Fibroblast of peridontal ligament (primary cell): ENCODE measurements at regions not wholly inside any gene's neighbourhood (a gene's known extent, or its start where the extent isn't known, plus 50 kb on each side); places are given as distances from the start of the nearest gene placed in this dataset.
A peak's percentile ranks its signal among the peaks of the same experiment; 100 is the strongest.
"Not testable (repeated sequence)": the region's sequence is repeated elsewhere in the genome, so short reads cannot be mapped to it uniquely, and the experiment has no call there.

Experiments
- DNase-seq: peaks from one replicate; pipeline ENCODE4 v3.0.0-alpha.2; 2010; ENCODE audit errors: extremely low read depth

GRCh38 chr7:120014301-120014700, 258.7 kb upstream of the KCND2 start:
- not testable (repeated sequence) for DNase-seq

DNA sequence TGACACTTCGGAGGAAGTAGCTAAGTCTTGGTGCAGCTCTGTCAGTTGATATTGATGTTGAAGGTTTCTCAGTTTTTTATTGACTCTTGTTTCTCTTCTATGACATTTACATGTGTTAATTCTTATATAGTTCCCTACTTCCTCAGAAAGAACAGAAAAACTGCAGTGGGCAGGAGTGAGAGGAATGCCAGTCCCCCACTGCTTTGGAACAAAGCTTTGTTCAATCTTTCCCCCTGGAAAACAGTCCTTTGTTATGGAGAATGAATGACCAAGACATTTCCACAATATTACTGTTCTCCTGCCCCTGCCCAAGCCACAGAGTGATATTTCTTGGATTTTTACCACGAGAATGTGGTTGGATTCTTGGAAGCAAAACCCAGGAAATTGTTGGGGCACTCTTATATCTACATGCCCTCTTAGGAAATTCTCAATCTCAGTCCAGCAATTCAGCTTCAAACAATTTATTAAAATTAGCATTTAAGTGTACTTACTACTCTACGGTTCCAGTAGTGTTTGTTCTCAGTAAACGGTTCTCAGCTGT, 258.0 kb upstream of the KCND2 start:
- DNase-seq, result peak; percentile 5

GRCh38 chr7:120021085-120021484, 251.9 kb upstream of the KCND2 start:
- no peak for DNase-seq

DNA sequence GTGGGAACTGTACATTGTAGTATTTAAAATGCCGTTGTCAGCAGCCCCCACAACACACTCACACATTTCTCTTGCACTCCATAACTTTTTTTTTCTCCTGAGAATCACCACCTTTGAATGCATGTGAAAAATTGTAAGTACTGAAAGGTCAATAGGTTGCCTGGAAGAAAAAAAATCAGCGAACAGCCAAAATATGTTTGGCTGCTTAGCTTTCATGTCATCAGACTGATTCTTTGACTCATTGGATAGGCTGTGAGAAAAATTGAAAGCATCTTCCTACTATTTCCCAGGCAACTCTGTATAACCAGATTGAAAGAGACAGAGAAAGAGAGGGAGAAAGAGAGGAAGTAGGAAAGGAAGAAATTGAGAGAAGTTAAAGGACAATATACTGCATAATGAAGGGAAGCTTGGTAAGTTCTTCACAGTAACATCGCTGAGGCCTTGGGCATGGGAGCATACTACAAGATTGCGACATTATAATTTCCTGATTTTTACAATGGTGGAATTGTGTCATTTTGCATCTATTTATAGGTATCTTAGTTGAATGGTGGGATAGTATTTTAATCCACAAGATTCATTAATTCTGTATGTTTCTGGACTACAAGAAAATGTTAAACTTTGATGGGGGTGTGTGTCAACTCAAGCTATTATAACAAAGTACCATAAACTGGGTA, 249.3 kb upstream of the KCND2 start:
- DNase-seq, result peak; percentile 27

DNA sequence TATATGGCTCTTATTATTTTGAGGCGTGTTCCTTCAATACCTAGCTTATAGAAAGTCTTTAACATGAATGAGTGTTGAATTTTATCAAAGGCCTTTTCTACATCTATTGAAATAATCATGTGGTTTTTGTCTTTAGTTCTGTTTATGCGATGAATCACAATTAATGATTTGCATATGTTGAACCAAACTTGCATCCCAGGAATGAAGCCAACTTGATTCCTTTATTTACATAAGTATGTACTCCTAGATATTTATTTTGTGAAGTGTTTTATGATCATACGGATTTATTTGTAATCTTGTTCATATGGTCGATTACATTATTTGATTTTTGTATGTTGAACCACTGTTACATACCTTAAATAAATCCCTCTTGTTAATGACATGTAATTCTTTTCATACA, 244.3 kb upstream of the KCND2 start:
- DNase-seq, result peak; percentile 45

GRCh38 chr7:120030876-120031275, 242.1 kb upstream of the KCND2 start:
- peak; percentile 28 for DNase-seq

- peak; percentile 21 for DNase-seq
These were observed 239.9 kb upstream of the KCND2 start for GRCh38 chr7:120033114-120033513.

- no peak for DNase-seq
These were observed 233.8 kb upstream of the KCND2 start for GRCh38 chr7:120039138-120039537.

GRCh38 chr7:120041798-120042197, 231.2 kb upstream of the KCND2 start:
- DNase-seq, result no peak

DNA sequence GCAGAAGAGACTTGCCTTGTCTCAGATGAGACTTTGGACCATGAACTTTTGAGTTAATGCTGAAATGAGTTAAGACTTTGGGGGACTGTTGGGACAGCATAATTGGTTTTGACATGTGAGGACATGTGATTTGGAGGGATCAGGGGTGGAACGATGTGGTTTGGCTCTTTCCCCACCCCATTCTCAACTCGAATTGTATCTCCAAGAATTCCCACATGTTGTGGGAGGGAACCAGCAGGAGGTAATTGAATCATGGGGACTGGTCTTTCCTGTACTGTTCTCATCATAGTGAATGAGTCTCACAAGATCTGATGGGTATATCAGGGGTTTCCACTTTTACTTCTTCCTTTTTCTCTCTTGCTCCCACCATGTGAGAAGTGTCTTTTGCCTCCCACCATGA, 229.7 kb upstream of the KCND2 start:
- DNase-seq, result no peak

GRCh38 chr7:120052884-120053382, 220.0 kb upstream of the KCND2 start:
- DNase-seq, result peak; percentile 70

DNA sequence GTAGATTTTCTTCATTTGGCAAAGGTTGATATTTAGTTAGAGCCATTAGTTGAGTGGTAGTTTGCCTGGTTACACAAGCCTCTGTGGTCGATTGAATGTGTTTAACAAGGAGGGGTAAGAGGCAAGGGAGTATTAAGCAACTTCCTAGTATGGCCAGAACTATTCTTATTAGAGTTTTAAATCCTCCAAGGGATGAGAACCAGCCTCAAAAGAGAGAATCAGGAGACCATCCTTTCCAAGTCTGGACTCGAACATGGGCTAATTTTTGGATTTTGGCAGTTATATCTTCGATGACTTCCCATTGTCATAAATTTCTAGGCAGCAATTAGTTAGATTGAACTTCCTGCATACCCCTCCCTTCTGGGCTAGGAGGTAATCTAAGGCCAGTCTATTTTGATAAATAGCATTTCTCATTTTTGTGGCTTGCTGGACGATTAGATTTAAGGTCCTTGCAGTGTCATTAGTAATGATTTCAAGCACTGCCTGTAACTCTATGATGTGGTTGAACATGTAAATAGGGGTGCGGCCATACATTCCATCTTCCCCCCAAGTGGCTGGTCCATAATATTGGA, 219.5 kb upstream of the KCND2 start:
- DNase-seq, result peak; percentile 36

- no peak for DNase-seq
These were observed 218.4 kb upstream of the KCND2 start for GRCh38 chr7:120054376-120055100.

DNA sequence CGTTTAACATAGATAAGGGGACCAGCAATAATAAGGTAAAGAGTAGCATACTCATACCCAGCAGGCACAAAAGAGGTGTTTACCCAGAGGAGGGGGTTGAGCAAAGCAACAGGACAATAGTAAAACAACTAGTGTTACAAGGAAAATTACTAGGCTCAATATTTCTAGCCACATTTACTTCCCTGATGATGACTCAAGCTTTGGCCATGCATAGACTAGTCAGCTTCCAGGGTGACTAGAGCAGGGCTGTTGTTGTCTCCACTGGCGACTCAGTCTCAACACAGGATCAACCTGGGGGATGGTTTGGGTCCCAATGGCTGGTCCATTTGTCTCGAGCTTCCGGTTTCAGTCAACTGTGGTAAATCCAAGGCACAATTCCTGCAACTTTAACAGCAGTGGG, 217.7 kb upstream of the KCND2 start:
- no peak for DNase-seq

DNA sequence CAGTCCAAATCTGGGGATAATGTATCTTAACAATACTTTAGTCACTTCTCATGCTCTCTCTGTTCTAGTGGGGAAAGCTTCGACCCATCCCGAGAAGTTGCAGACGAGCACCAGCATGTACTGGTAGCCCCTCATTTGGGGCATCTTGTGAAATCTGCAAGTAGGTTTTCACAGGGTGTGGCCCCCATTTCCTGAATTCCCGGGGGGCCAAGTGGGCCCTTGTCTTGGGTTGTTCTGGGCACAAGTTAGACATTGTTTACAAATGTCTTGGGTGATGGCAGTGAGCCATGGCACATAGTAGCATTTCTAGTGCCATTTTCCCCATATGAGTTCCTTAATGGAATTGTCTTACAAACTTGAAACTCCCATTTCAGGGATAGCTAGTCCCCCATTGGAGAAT, 216.7 kb upstream of the KCND2 start:
- DNase-seq, result no peak

DNA sequence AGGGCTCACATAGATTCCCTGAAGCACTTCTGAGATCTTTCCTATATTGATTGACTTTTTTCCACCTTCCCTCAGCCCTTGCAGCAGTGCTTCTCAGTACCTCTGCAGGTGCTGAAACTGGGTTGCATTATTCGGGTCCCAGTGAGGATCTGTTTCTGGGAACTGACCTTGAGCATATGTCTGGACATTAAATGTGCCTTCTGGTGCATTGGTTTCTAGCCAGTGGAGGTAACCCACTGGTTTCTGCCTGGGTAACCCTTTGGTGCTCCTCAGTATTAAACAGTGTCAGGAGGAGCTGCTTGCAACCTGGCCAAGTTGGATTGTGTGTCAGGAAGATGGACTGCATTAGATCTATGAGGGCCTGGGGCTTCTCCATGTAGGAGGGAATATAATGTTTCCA, 213.3 kb upstream of the KCND2 start:
- no peak for DNase-seq

DNA sequence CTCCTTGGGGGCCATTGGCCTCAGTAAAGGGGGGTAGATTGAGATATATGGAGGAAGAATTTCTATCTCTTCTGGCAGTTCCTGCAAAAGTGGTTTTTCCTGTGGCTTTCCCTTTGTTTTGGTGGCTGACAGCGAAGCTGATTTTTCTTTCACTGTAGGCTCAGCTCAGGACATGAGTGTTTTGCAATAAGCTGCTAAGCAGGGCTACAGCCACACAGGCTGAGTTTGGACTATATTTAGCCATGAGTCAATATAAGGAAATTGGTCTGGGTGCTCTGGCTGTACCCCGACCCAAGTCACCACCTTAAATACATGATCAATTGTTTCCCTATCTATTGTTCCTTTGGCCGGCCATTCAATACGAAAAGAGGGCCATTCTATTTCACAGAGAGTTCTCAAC, 212.7 kb upstream of the KCND2 start:
- no peak for DNase-seq

- no peak for DNase-seq
These were observed 212.1 kb upstream of the KCND2 start for GRCh38 chr7:120060875-120061274.

DNA sequence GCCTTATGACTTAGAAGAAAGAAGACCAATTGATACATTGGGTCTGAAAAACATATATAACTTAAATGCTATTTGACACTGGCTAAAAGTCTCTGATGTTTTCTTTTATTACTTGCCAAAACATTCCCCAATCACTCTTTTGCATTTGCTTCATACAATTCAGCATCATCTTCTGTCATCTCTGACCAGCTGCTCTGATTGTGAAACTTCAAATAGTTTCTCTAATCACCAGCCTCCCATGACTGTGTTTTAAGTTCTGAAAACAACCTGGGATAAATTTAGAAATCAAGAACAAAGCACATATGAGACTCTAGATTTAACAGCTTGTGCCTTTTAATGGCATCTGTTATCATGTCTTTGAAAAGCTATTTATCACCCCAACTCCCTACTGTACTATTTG, 208.4 kb upstream of the KCND2 start:
- peak; percentile 50 for DNase-seq

DNA sequence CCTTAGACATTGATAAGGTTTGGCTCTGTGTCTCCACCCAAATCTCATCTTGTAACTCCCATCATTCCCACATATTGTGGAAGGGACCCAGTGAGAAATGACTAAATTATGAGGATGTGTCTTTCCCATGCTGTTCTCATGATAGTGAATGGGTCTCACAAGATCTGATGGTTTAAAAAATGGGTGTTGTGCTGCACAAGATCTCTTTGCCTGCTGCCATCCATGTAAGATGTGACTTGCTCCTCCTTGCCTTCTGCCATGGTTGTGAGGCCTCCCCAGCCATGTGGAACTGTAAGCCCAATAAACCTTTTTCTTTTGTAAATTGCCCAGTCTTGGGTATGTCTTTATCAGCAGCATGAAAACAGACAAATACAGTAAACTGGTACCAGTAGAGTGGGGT, 206.1 kb upstream of the KCND2 start:
- not testable (repeated sequence) for DNase-seq

DNA sequence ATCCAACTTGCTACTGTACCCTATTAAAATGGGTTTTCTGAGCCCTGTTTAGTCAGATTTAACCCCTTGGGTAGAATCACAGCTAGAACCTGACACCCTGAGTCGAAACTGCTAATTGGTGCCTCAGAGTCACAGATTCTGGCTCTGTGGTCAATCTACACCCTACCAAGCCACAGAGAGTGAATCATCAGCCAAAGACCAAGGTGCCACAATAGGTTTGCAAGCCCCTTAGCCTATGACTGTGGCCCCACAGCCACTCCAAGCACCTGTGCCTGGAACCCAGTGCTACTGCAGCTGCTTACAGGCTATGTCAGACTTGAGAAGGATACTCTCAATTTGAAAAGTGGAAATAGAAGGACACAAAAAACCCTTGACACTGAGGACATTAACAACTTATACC, 202.8 kb upstream of the KCND2 start:
- no peak for DNase-seq

- DNase-seq, result no peak
These were observed 195.2 kb upstream of the KCND2 start for GRCh38 chr7:120077777-120078176.

DNA sequence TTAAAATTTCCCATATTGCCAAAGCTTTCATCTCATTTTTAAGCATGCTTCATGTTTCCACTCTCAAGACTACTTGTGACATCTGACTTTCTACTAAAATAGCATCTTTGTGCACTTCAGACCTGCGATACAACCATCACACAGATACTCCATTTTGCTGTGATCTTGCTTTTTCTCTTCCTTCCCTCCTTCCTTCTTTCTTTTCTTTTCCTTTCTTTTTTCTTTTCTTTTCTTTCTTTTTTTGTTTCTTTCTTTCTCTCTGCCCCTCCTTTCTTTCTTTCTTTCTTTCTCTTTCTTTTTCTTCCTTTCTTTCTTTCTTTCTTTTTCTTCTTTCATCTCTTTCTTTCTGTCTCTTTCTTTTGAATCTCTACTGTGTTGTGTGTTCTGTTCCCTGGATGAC, 194.0 kb upstream of the KCND2 start:
- DNase-seq, result no peak
